ENCODE measurements at regions not wholly inside any gene's neighbourhood (a gene's known extent, or its start where the extent isn't known, plus 50 kb on each side); places are given as distances from the start of the nearest gene placed in this dataset.

GRCh38 chr1:224866940-224867339 lies 62.5 kb upstream of the DNAH14 start:
- no peak for TF ChIP-seq MAX (IDR thresholded peaks at IDR 0.05)
- no peak for TF ChIP-seq ATF3 (IDR thresholded peaks at IDR 0.05; ENCODE audit: insufficient read depth, low read depth, low read length)
- TF ChIP-seq SIN3A (conservative IDR thresholded peaks at IDR 0.05 in 1 of 2, IDR thresholded peaks at IDR 0.05 in 1 of 2; ENCODE audit: low read depth in 1 of 2, low read length in 2 of 2): no peak
- TF ChIP-seq CTCF (IDR thresholded peaks at IDR 0.05; ENCODE audit: control extremely low read depth in 1 of 3, insufficient read depth in 1 of 3, low read depth in 1 of 3, low read length in 3 of 3): no peak
- no peak for TF ChIP-seq ATF2 (IDR thresholded peaks at IDR 0.05; ENCODE audit: low read length)
- TF ChIP-seq BRCA1 (IDR thresholded peaks at IDR 0.05; ENCODE audit: low read depth, low read length): no peak
- no peak for TF ChIP-seq HDAC6 (IDR thresholded peaks at IDR 0.05; ENCODE audit: low read depth, low read length)
- TF ChIP-seq POU5F1 (IDR thresholded peaks at IDR 0.05; ENCODE audit: low read depth, low read length): no peak
- no peak for TF ChIP-seq RAD21 (IDR thresholded peaks at IDR 0.05 in 1 of 2, conservative IDR thresholded peaks at IDR 0.05 in 1 of 2; ENCODE audit: low read depth in 2 of 2, low read length in 2 of 2)
